Breast epithelium (tissue), 4 donors: ENCODE measurements at regions not wholly inside any gene's neighbourhood (a gene's known extent, or its start where the extent isn't known, plus 50 kb on each side); places are given as distances from the start of the nearest gene placed in this dataset.
"Not testable (repeated sequence)": the region's sequence is repeated elsewhere in the genome, so short reads cannot be mapped to it uniquely, and the experiment has no call there.

Experiments
- DNase-seq, 2 donors: peaks; one replicate each; pipeline ENCODE4 v3.0.0-alpha.2; 2019; ENCODE audit warnings: low spot score in 2 of 2
- H3K27ac ChIP-seq, 2 donors: fragments of 200-600 bp; sonication (generic) in 1 of 2; one replicate each; pipeline ENCODE4 v1.5.1; 2016 to 2019; ENCODE audit warnings: mild to moderate bottlenecking in 1 of 2
- H3K27me3 ChIP-seq, 2 donors: fragments of 200-600 bp; sonication (generic) in 1 of 2; one replicate each; pipeline versions ENCODE4 v1.5.1 to v1.6.0; 2017 to 2019; ENCODE audit warnings: control low read depth in 1 of 2, mild to moderate bottlenecking in 1 of 2
- H3K36me3 ChIP-seq: fragments of 200-600 bp; one replicate; pipeline ENCODE4 v1.5.1; 2019
- H3K4me1 ChIP-seq, 2 donors: fragments of 200-600 bp; sonication (generic); one replicate each; pipeline ENCODE4 v1.5.1; 2016 to 2019; ENCODE audit warnings: control low read depth in 1 of 2
- H3K4me3 ChIP-seq, 3 donors: fragments of 200-600 bp; sonication (generic); 1 replicate in 2 of 3; 2 replicates in 1 of 3; pipeline ENCODE4 v1.5.1; 2016 to 2019; ENCODE audit warnings: mild to moderate bottlenecking in 3 of 3, moderate library complexity in 2 of 3
- H3K9me3 ChIP-seq, 2 donors: fragments of 200-600 bp; sonication (generic) in 1 of 2; one replicate each; pipeline ENCODE4 v1.5.1; 2016 to 2019; ENCODE audit warnings: control low read depth in 1 of 2
- POLR2A ChIP-seq: fragments of 450-650 bp; IDR thresholded peaks from one replicate; pipeline ENCODE4 v1.6.1; 2016; ENCODE audit warnings: antibody characterized with exemption, mild to moderate bottlenecking, moderate library complexity
- POLR2AphosphoS5 ChIP-seq, 3 donors: sonication (generic); formaldehyde crosslinking; IDR thresholded peaks; one replicate each; pipeline ENCODE4 v1.6.1; 2017; ENCODE audit warnings: antibody characterized with exemption in 3 of 3
- intact Hi-C: fragments of 100-400 bp; cut with DNase I; formaldehyde crosslinking; loops from one replicate; pipeline ENCODE4 v1.15.1; 2023; ENCODE audit warnings: low total_unique reads
- TF ChIP-seq, protein P1 (sequence below), 3 donors: fragments of 450-650 bp; IDR thresholded peaks; one replicate each; pipeline ENCODE4 v1.5.1; 2016 to 2017; ENCODE audit warnings: antibody characterized with exemption in 3 of 3, mild to moderate bottlenecking in 3 of 3, moderate library complexity in 3 of 3

DNA sequence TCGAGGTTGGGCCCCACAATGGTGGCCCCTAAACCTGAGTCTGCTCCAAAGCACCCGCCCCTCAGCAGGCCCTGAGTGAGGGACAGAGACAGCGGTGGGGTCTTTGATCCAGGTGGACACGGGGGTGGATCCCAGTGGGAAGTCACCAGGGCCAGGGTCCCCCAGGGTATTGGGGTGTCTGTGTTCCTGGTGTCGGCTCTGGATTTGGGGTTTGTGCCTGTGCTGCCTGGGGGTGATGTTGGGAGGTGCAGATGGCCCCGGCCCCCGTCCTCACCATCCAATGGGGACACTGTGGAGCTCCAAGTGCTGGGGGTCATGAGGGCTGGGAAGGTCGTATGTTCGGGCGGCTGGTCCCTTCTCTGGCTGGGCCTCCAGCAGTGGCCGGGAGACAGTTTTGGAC lies 354.2 kb downstream of the TMEM121 start:
- Histone ChIP-seq H3K4me3 (no peak overlapping the region), H3K27ac (no peak overlapping the region), H3K9me3 (peaks cover 0 to 4% of the 10 kb centered on the region in 2 donors), H3K4me1 (no peaks in the 10 kb centered on the region), H3K36me3 (no peaks in the 10 kb centered on the region), H3K27me3 (peaks cover 0 to 9% of the 10 kb centered on the region in 2 donors)
- peak in 1 of 2 donors; percentile 45 for DNase-seq
- intact Hi-C loops: no loop called here
- no peak for TF ChIP-seq POLR2A
- TF ChIP-seq POLR2AphosphoS5 (IDR thresholded peaks at IDR 0.05): no peak
- TF ChIP-seq, protein P1, sequence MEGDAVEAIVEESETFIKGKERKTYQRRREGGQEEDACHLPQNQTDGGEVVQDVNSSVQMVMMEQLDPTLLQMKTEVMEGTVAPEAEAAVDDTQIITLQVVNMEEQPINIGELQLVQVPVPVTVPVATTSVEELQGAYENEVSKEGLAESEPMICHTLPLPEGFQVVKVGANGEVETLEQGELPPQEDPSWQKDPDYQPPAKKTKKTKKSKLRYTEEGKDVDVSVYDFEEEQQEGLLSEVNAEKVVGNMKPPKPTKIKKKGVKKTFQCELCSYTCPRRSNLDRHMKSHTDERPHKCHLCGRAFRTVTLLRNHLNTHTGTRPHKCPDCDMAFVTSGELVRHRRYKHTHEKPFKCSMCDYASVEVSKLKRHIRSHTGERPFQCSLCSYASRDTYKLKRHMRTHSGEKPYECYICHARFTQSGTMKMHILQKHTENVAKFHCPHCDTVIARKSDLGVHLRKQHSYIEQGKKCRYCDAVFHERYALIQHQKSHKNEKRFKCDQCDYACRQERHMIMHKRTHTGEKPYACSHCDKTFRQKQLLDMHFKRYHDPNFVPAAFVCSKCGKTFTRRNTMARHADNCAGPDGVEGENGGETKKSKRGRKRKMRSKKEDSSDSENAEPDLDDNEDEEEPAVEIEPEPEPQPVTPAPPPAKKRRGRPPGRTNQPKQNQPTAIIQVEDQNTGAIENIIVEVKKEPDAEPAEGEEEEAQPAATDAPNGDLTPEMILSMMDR (IDR thresholded peaks at IDR 0.05): no peak

DNA sequence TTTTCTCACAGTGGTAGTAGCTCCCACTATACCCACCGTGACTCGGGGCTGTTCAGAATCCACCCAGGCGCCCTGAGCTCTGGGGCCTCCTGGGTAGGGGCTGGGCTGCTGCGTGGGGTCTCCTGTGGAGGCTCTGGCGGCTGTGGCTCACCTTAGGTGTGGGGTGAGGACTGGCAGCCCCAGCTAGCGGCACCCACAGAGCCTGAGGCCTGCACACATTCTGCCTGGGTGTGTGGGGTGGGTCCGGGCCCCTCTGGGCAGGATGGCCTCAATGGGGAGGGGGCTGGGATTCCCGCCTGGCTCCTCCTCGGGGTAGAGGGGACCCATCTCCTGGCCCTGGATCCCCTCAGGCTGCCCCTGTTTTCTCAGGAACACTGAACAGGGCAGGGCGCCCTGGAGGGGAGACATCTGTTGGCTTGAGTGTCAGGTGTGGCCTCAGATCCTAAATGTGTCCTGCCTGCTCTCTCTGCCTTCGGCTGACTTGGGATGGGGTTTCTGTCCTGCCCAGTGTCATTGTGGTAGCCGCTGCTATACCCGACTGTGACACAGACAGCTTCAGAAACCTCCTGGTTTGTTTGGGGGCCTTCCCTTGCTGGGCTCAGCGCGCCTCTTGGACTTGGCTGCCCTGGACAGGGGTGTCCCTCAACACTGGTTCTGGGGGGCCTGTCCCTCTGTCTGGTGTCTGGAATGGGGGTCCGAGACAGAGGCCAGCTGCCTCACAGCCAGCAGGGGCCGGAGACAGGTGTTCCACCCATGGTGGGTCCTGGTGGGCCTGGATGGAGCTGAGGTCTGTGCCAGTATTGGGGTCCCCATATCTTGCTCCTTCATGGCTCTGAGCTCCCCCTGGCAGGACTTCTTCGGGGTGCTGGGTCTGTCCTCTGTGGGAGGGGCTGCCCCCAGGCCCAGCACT lies 354.9 kb downstream of the TMEM121 start:
- H3K4me3 ChIP-seq: no peak overlapping the region
- intact Hi-C loops: no loop called here
- no peaks in the 10 kb centered on the region for H3K4me1 ChIP-seq
- H3K36me3 ChIP-seq: no peaks in the 10 kb centered on the region
- TF ChIP-seq POLR2AphosphoS5 (IDR thresholded peaks at IDR 0.05): no peak
- TF ChIP-seq POLR2A: no peak
- TF ChIP-seq, protein P1 (IDR thresholded peaks at IDR 0.05): no peak
- peak in 1 of 2 donors; percentile 38 for DNase-seq
- H3K9me3 ChIP-seq: peaks cover 0 to 4% of the 10 kb centered on the region in 2 donors
- H3K27me3 ChIP-seq: peaks cover 0 to 9% of the 10 kb centered on the region in 2 donors
- no peak overlapping the region for H3K27ac ChIP-seq

DNA sequence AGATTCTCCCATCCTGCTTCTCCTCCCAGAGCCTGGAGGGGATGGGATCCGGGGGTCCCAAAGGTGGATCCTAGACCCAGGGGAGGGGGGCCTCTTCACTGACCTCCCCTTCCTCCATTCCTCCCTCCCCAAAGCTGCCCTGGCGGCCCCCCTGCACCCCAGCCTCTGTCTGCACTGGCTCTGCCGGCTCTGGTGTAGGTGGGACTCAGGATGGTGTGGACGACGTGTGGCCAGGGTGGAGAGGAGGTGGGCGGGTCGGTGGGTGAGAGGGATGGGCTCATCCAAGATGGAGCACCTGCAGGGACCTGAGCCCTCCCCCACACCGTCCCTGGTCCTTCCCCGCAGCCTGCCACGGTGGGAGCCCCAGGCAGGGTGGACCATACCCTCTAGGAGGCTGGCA lies 355.6 kb downstream of the TMEM121 start:
- H3K27me3 ChIP-seq, H3K4me3 ChIP-seq, H3K27ac ChIP-seq, H3K36me3 ChIP-seq, intact Hi-C loops, H3K9me3 ChIP-seq, H3K4me1 ChIP-seq, DNase-seq: not testable (repeated sequence)

DNA sequence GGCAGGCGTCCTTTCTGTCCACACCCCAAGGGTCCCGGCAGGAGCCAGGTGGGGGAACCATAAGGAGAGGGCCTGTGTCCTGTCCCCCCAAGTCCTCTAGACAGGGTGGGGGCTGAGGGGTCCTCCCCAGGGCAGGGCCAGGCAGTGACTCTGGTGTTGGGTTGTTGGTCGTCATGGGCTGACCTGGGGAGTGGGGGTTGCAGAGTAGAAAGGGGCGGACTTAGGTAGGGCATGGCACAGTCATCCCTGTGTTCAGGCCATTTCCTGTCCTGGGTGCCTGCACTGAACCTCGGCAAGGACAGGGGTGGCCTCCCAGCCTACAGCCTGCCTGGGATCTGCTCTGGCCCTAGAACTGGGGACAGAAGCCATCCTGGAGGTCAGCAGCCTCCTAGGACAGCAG lies 356.2 kb downstream of the TMEM121 start:
- Histone ChIP-seq H3K36me3 (no peaks in the 10 kb centered on the region), H3K4me3 (no peak overlapping the region), H3K27ac (no peak overlapping the region), H3K4me1 (no peaks in the 10 kb centered on the region), H3K27me3 (peaks cover 0 to 9% of the 10 kb centered on the region in 2 donors), H3K9me3 (peaks cover 0 to 4% of the 10 kb centered on the region in 2 donors)
- TF ChIP-seq POLR2AphosphoS5 (IDR thresholded peaks at IDR 0.05) (no peak), POLR2A (no peak)
- TF ChIP-seq, protein P1 (IDR thresholded peaks at IDR 0.05): no peak
- DNase-seq: no peak
- intact Hi-C loops: no loop called here

DNA sequence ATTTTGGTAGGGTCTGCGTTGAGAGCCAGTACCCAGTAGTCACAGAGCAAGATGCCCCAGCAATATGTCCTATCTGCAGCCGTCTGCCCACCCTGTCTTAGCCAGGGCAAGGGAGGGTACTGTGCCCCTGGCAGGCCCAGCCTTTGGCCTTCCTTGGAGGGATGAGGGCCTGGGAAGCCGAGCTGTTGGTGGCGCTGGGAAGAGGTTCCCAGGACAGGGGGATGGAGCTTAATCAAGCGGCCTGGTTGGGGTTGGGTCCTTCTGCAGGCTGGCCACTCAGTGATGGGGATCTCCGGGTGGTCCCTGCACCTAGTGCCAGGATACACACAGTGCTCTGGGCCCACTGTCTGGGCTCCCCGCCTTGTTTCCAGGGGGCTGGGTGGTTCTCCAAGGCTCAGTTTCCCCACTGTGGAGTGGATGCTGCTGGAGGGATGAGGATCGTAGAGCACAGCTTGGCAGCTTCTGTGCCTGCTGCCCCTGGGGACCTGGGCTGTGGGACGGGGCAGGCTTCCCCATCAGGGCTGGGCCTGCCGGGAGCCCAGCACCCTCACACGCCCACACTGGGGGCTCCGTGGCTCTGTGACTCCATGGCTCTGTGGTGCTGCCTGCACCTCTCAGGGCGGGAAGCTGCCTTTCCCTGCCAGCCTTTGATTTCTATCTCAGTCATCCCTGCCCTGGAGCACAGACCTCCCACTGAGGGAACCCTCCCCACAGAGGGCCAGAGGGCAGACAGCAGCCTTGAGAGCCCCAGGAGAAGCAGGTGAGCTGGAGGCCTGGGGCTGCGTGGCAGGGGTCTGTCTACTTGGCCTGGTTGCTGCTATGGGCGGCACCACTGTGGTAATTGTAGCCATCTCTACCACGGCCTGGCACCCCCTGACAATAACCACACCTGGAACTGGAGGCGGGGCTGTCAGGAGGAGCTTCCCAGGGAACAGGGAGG lies 357.0 kb downstream of the TMEM121 start:
- Histone ChIP-seq H3K36me3 (no peaks in the 10 kb centered on the region), H3K27ac (no peak overlapping the region), H3K9me3 (peaks cover 0 to 4% of the 10 kb centered on the region in 2 donors), H3K27me3 (peaks cover 0 to 9% of the 10 kb centered on the region in 2 donors), H3K4me1 (no peaks in the 10 kb centered on the region), H3K4me3 (no peak overlapping the region)
- DNase-seq: peak in 1 of 2 donors; percentile 38
- intact Hi-C loops: no loop called here
- TF ChIP-seq, protein P1 (IDR thresholded peaks at IDR 0.05): no peak
- no peak for TF ChIP-seq POLR2AphosphoS5 (IDR thresholded peaks at IDR 0.05)
- no peak for TF ChIP-seq POLR2A

DNA sequence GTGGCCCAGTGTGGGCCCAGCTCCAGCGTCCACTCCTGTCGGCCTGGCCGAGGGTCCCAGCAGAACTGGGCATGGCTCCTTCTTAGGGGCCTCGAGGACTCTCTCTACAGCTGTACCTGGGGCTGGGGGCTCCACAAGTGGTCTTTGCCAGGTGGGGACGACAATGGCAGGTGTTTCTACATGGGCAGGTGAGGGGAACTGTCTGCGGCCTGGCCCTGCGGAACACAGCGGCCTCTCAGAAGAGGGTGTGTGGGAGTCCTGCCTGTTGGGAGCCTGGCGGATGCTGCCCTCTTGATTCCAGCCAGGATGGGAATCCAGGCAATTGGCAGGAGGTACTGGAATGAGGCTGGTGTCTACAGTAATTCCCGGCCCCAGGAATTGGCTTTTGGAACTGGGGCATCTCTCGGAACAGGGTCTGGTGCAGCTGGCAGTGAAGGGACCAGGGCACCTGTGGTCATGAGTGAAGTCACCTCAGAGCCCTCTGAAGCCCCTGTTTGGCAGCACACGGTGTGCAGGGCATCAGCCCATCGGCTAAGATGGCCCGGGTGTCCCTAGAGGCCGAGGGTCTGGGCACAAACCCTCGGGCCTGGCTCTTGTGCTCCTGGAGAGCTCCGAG lies 357.9 kb downstream of the TMEM121 start:
- H3K4me3 ChIP-seq, intact Hi-C loops, H3K4me1 ChIP-seq, H3K27me3 ChIP-seq, H3K27ac ChIP-seq, H3K36me3 ChIP-seq, DNase-seq, H3K9me3 ChIP-seq: not testable (repeated sequence)
